Fibroblast of villous mesenchyme (primary cell): ENCODE measurements at regions not wholly inside any gene's neighbourhood (a gene's known extent, or its start where the extent isn't known, plus 50 kb on each side); places are given as distances from the start of the nearest gene placed in this dataset.

Source experiments
- DNase-seq: peaks from one replicate; pipeline ENCODE4 v3.0.0-alpha.2; 2010; ENCODE audit warnings: low read depth
- H3K4me3 ChIP-seq: 2 replicates; pipeline ENCODE4 v1.5.1; 2011; ENCODE audit warnings: low read depth, mild to moderate bottlenecking, low read length
- TF ChIP-seq, protein P1 (sequence below): IDR thresholded peaks from 2 replicates; pipeline ENCODE4 v1.5.1; 2012; ENCODE audit warnings: low read depth, mild to moderate bottlenecking, low read length; ENCODE audit not compliant: insufficient read depth

DNA sequence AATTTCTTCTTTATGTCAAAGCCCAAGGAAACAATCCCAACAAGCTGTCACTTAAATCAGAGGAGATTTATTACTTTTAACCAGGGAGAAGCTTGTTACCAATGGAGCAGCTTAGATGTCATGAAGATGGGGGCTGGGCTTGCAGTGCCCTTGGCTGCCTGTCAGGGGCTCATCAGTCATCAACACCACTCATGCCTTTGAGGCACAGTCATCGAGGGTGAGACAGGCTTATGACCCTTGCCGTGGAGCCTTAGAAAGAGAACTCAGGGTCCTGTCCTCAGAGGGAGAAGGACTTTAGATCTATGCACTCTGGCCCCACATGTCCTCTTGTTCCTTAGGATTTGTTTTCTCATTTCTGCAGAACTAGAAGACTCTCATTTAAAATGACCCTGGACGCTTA lies 318.3 kb downstream of the CBLN1 start:
- H3K4me3 ChIP-seq = no peak overlapping the region
- TF ChIP-seq, protein P1, sequence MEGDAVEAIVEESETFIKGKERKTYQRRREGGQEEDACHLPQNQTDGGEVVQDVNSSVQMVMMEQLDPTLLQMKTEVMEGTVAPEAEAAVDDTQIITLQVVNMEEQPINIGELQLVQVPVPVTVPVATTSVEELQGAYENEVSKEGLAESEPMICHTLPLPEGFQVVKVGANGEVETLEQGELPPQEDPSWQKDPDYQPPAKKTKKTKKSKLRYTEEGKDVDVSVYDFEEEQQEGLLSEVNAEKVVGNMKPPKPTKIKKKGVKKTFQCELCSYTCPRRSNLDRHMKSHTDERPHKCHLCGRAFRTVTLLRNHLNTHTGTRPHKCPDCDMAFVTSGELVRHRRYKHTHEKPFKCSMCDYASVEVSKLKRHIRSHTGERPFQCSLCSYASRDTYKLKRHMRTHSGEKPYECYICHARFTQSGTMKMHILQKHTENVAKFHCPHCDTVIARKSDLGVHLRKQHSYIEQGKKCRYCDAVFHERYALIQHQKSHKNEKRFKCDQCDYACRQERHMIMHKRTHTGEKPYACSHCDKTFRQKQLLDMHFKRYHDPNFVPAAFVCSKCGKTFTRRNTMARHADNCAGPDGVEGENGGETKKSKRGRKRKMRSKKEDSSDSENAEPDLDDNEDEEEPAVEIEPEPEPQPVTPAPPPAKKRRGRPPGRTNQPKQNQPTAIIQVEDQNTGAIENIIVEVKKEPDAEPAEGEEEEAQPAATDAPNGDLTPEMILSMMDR = no peak
- DNase-seq = no peak

DNA sequence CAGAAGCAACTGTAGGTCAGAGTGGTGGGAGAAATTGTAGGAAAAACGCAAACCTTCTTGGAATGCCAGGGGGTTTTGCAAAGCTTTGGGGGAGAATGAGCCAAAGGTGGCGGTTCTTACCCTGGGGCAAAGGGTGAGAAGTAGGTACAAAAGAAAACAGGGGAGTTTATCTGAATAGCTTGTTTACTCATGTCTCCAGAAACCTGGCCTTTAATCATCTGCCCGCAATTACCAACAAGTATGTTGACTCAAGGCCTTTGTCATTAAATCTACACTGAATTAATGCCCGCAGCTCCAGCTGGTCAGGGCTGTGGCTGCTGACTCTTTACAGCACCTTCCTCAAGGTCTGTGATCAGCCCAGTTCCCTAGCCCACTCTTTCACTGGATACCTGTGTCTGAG lies 320.1 kb downstream of the CBLN1 start:
- DNase-seq = no peak
- TF ChIP-seq, protein P1 = no peak
- no peak overlapping the region for H3K4me3 ChIP-seq

DNA sequence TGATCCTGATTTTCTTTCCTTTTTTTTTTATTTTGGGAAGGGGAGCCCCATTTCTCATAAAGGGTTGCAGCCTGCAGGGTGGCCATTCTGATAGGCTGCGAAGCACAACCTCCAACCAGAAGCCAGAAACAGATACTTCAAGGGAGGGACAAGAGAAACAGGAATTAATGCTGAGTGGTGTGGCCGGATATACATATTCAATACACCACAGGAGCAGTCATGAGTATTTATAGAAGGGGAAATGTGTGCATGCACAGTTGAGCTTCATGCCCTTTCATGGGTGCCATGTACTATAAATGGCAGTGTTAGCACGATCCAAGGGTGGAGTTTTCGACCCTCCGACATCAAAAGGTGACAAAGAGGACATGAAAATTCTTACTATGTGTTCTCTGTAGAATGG lies 320.8 kb downstream of the CBLN1 start:
- TF ChIP-seq, protein P1 = no peak
- H3K4me3 ChIP-seq = no peak overlapping the region
- DNase-seq = no peak

DNA sequence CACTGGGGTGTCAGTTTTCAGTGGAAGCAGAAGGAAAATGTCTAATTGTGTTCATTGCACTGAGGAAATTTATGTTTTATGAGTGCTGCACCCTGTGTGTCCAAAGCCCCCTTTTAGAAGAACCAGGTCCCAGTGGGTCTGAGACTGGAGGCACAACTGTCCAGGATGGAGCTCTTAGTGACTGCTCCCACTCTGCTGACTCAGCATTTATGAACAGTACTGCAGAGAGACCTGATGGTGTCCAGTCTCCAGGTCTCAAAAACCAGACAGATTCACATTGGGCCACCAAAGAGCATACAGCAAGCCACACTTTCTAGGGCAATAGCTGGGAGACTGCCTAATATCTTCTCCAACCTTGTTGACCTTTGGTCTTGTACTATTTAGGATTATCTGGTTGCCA lies 321.9 kb downstream of the CBLN1 start:
- TF ChIP-seq, protein P1 = no peak
- DNase-seq = no peak
- no peak overlapping the region for H3K4me3 ChIP-seq

DNA sequence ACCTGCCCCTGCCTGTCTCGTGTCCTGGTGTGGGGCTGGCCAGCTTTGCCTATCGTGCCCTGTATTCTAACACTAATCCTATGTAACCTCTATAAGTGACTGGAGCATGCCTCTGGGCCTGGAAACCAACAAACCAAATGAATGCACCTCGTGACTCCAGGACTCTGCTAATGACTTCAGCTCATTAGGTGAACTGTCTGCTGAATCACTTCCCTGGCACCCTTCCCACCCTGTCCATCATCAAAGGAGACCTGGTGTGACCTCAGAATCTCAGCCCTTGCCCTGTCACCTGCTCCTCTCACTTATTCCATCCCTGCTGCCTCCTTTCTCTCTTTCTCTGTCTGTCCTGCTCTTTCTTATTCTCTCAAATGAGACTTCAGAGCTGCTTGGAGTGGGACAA lies 322.4 kb downstream of the CBLN1 start:
- DNase-seq = no peak
- TF ChIP-seq, protein P1 = no peak

DNA sequence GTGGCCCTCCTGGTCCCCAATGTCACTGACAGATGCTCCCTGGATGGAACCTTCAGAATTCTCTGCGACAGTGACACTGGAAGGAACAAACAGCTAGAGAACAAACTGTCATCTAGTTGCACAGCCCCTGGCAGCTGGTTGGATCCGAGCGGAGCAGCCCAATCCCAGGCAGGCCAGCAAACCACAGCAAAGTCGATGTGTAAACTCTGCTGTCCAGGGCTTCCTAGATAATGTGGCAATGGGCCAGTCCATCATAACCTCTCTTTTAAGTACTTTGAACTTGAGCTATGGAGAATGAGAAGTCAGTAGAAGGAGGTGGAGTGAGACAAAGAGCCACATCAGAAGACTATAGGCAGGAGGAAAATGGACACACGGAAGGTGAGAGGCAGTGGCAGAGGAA lies 323.0 kb downstream of the CBLN1 start:
- TF ChIP-seq, protein P1 = no peak
- H3K4me3 ChIP-seq = no peak overlapping the region
- DNase-seq = peak; percentile 12

More for the DNA sequence above, 322.4 kb downstream of the CBLN1 start:
- H3K4me3 ChIP-seq = no peak overlapping the region

DNA sequence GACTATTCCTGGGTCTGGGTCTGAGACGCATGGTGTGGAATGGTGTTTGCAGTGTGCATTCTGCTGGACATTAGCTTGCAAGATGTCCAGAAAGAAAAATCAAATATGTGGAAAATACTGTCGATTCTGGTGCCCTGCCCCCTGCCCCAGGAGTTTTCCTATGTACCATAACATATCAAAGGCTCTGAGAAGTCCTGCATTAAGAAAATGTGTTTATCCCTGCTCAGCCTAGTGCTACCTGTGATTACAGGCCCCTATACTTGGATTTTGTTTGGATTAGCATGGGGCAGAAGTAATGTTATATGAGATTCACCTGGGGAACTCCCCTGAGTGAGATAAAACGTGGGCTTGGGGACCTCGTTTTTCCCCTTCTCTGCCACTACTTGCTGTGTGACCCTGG lies 325.0 kb downstream of the CBLN1 start:
- no peak for DNase-seq
- TF ChIP-seq, protein P1 = no peak
- no peak overlapping the region for H3K4me3 ChIP-seq
